Stimulated activated CD8-positive, alpha-beta memory T cell treated with anti-CD3 and anti-CD28 coated beads, Interleukin-7, amount 100 ng/mL, for 24 hours (primary cell): ENCODE measurements at regions not wholly inside any gene's neighbourhood (a gene's known extent, or its start where the extent isn't known, plus 50 kb on each side); places are given as distances from the start of the nearest gene placed in this dataset.
"Not testable (repeated sequence)": the region's sequence is repeated elsewhere in the genome, so short reads cannot be mapped to it uniquely, and the experiment has no call there.

Experiments used
- DNase-seq: peaks from one replicate; pipeline ENCODE4 v3.0.0-alpha.2; 2020; ENCODE audit warnings: low read depth

DNA sequence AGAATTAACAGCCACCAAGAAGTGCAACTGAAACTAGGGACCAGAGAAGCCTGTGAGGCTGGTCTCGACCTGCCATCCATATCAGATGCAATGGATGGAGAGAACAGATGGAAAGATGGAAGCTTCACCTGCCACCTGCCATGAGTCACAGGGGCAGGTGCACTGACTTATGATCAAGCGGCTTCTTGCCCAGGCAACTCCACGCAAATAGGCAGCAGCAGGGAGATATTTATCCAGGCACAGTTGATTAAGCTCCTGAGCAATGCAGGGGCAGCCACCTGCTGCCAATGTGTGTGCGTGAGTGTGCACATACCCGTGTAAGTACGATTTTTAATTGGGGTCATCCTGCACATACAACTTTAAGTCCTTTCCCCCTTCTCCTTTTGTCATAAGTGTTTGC, 174.2 kb downstream of the PTPRU start:
- no peak for DNase-seq

DNA sequence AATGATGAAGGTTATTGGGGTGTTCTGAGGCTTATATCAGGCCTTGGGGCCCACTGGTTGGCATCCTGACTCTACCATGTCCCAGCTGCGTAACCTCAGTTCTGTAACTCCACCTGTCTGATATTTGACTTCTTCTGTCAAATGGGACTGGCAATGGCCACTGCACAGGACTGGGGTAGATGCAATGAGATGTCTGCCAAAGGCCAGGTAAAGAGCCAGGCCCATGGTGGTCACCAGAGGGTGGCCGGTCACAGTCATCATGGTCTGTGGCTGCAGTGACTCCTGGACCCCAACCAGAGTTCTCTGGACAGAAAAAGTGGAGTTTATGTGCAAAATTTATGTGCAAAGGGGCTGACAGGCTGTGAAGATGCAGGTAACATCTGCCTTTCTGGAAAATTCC, 173.3 kb downstream of the PTPRU start:
- no peak for DNase-seq

GRCh38 chr1:29408831-29409605, 172.7 kb downstream of the PTPRU start:
- no peak for DNase-seq

DNA sequence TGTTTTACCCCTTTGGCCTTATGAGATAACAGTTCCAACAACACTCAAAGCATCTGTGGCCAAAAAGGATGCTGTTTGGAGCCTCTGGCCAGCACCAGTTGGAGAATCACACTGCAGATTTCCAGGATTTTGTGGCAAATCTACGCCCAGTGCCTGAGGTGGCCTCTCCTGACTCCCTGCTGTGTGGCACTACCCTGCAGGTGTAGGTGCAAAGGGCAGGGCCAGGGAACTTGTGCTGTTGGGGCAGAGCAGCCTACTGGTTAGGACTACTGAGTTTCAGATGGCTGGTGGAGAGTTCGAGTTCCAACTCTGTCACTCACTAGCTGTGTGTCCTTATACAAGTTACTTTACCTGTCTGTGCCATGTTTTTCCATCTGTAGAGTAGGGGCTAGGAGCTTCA, 170.5 kb downstream of the PTPRU start:
- DNase-seq: no peak

DNA sequence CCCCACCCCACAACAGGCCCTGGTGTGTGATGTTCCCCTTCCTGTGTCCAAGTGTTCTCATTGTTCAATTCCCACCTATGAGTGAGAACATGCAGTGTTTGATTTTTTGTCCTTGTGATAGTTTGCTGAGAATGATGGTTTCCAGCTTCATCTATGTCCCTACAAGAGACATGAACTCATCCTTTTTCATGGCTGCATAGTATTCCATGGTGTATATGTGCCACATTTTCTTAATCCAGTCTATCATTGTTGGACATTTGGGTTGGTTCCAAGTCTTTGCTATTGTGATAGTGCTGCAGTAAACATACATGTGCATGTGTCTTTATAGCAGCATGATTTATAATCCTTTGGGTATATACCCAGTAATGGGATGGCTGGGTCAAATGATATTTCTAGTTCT, 163.9 kb downstream of the PTPRU start:
- not testable (repeated sequence) for DNase-seq

DNA sequence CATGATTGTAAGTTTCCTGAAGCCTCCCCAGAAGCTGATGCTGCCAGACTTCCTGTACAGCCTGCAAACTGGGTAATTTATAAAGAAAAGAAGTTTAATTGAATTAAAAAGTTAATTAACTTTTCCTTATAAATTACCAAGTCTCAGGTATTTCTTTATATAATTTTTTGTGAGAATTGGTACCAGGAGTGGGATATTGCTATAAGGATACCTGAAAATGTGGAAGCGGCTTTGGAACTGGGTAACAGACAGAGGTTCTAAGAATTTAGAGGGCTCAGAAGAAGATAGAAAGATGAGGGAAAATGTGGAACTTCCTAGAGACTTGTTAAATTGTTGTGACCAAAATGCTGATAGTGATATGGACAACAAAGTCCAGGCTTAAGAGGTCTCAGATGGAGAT, 163.1 kb downstream of the PTPRU start:
- no peak for DNase-seq

DNA sequence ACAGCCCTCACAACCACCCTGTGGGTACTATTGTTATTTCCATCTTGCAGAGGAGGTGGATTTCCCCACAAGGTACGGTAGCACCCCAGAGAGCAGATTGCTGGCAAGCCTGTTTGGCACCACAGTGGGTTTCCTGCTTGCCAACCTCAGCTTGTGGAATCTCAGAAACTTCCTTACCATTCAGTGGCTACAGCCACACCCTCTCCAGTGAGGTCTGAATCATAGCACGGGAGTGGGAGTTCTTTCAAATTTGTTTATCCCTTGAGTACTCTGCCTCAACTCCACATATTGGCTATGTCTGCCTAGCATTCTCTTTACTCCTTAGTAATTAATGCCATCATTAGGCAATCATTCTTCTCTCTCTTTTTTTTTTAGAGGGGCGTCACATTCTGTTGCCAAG, 162.1 kb downstream of the PTPRU start:
- DNase-seq: no peak

DNA sequence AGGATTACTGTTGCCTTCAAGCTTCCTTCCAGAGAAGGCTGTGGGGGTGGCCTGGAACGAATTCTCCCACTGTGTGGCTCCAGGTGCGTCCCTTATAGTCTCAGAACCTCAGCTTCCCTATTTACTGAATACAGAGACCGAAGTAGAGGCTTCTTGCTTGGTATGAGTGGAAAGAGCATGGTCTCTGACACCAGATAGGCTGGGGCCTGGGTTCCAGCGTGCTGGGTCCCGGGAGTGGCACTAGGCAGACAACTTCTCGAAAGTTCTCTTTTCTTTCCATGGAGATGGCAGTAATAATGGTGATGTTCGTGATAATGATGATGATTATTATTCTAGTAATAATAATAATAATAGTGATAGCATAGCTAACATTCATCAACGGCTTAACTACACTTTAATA, 161.7 kb downstream of the PTPRU start:
- DNase-seq: no peak

- DNase-seq: no peak
These were observed 160.9 kb downstream of the PTPRU start for GRCh38 chr1:29397256-29397590.

GRCh38 chr1:29396438-29397255, 160.3 kb downstream of the PTPRU start:
- no peak for DNase-seq

DNA sequence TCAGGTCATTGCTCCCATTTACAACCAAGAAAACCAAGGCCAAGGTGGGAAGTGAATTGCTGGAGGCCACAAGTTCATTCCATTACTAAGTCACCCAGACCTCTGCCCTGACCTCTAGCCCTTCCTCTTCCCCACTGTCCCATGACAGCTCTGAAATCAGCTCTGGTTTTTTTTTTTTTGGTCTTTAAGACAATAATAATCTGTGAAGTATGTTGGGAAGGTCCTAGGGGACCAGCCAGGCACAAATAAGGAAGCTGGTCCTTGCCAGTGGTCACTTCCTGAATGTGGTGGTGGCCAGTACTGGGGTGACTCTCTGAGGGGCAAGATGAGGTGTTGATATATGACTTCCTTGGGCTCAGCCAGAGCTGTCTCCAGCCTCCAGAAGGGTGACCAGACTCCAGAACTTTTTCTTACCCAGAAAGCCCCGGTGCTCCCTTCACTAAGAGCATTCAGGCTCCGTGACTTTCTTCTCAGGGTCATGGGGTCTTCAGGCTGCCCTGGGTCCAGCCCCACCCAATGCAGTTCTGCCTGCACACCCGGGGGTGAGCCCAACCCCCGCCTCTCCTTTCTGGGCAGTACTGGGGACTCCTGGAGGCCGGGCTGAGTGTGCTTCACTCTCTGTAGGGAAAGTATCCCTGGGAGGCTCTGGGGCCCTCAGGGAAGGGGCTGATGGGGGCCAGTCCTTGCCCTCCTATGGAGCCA, 159.6 kb downstream of the PTPRU start:
- no peak for DNase-seq

- no peak for DNase-seq
These were observed 158.4 kb downstream of the PTPRU start for GRCh38 chr1:29394521-29395225.

DNA sequence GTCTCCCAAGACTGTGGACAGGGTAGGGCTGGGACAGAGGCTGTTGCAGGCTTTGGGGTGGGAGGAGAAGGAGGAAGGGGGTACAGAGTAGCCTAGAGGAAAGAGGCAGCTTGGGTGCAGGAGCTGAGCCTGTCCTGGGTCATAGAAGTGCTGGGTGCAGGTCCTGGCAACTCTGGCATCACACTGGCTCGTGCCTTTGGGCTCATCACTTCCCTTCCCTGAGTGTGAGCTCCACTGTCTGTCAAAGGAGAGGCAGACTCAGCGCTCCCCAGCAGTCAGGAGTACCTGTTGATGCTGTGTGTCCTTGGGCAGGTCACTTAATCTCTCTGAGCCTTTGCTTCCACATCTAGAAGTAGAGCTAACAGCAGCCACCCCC, 157.1 kb downstream of the PTPRU start:
- DNase-seq: no peak

- DNase-seq: no peak
These were observed 156.4 kb downstream of the PTPRU start for GRCh38 chr1:29392486-29393450.

GRCh38 chr1:29392036-29392435, 155.7 kb downstream of the PTPRU start:
- no peak for DNase-seq

DNA sequence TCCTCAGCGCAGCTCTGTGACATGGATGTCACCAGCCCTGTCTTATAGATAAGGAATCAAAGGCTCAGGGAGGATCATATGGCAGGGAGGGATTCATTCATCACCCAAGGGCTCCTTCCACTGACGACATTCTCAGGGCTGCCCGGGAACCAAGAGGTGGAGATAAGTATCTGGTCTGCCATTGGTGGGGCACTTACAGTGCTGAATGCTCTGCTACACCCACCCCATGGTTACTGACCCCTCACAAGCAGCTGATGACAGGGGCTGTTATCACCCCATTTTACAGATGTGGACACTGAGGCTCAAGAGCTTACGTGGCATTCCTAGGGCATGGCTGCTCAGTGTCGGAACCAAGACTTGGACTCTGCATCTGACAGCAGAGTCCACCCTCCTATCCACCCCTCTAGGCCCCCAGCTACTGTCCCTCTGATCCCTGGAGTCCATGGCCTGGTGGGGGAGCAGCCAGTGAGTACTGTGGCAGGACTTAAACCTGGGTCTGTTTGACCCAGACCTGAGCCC, 155.1 kb downstream of the PTPRU start:
- DNase-seq: no peak

- no peak for DNase-seq
These were observed 154.4 kb downstream of the PTPRU start for GRCh38 chr1:29390491-29391361.

DNA sequence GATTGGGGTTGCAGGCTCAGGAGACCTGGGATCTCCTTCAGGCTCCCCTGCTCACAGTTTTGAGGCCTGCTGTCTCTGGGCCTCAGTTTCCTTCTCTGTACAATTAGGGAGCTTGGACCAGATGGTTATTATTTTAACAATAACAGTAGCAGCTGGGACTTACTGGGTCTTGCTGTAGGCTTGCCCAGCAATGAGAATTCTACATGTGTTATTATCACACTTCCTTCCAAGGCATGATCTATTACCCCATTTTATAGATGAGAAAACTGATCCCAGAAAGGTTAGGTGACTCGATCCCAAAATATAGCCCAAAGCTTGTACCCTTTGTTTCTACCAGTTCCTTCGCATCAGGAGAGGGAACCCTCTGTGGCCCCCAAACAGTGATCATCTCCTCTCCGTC, 153.8 kb downstream of the PTPRU start:
- DNase-seq: no peak

GRCh38 chr1:29389533-29390041, 153.3 kb downstream of the PTPRU start:
- no peak for DNase-seq

GRCh38 chr1:29388884-29389283, 152.6 kb downstream of the PTPRU start:
- no peak for DNase-seq
